Fibroblast of pulmonary artery (primary cell): ENCODE measurements at regions not wholly inside any gene's neighbourhood (a gene's known extent, or its start where the extent isn't known, plus 50 kb on each side); places are given as distances from the start of the nearest gene placed in this dataset.

Experiments used
- DNase-seq: peaks from one replicate; pipeline ENCODE4 v3.0.0-alpha.2; 2010; ENCODE audit warnings: low read depth
- H3K4me3 ChIP-seq: replicated peaks from 2 replicates; pipeline ENCODE4 v1.5.1; 2011; ENCODE audit warnings: low read depth, mild to moderate bottlenecking, control low read depth, low read length, moderate library complexity
- TF ChIP-seq, protein P1 (sequence below): IDR thresholded peaks from 2 replicates; pipeline ENCODE4 v1.5.1; 2011; ENCODE audit warnings: mild to moderate bottlenecking, control low read depth, low read length, inconsistent platforms; ENCODE audit errors: missing control alignments

- TF ChIP-seq, protein P1, sequence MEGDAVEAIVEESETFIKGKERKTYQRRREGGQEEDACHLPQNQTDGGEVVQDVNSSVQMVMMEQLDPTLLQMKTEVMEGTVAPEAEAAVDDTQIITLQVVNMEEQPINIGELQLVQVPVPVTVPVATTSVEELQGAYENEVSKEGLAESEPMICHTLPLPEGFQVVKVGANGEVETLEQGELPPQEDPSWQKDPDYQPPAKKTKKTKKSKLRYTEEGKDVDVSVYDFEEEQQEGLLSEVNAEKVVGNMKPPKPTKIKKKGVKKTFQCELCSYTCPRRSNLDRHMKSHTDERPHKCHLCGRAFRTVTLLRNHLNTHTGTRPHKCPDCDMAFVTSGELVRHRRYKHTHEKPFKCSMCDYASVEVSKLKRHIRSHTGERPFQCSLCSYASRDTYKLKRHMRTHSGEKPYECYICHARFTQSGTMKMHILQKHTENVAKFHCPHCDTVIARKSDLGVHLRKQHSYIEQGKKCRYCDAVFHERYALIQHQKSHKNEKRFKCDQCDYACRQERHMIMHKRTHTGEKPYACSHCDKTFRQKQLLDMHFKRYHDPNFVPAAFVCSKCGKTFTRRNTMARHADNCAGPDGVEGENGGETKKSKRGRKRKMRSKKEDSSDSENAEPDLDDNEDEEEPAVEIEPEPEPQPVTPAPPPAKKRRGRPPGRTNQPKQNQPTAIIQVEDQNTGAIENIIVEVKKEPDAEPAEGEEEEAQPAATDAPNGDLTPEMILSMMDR = no peak
- H3K4me3 ChIP-seq = no peak overlapping the region
- no peak for DNase-seq
Measured at GRCh38 chr14:104343294-104343625, 204.9 kb downstream of the KIF26A start.

- no peak overlapping the region for H3K4me3 ChIP-seq
- no peak for DNase-seq
- TF ChIP-seq, protein P1 = no peak
Measured at GRCh38 chr14:104343690-104344640, 205.6 kb downstream of the KIF26A start.

DNA sequence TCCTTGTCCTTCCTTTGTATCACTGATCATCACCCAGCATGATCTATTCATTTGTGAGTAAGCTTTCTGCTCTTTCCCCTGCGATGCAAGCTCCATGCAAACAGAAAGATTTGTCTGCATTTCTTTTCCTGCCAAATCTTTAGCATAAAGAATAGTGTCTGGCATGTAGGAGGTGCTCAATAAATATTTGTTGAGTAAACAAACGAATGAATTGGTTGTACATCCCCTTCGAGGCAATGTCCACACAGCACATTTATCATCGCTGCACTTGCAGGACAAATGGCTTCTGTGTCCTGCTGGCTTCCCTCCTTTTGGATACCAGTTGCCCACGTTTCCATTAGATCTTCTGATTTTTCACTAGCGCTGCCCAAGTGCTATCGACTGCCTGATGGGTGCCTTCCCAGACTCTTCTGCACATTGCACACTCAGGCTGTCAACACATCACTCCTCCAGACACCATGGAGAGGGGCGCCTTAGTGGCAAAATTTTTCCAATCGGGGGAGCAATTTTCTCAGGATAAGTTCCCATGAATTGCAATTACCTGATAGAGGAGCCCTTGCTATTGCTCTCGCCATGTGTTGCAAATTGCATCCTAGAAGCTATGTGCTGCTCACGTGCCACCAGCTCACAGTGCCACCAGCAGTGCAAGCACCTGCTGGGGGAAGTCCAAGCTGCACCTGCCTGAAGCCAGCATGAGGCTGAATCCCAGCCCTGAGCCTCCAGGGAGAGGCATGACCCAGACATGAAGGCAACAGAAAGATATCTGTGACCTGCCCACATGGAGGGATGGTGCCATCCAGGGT is 206.6 kb downstream of the KIF26A start:
- TF ChIP-seq, protein P1 = no peak
- H3K4me3 ChIP-seq = no peak overlapping the region

DNA sequence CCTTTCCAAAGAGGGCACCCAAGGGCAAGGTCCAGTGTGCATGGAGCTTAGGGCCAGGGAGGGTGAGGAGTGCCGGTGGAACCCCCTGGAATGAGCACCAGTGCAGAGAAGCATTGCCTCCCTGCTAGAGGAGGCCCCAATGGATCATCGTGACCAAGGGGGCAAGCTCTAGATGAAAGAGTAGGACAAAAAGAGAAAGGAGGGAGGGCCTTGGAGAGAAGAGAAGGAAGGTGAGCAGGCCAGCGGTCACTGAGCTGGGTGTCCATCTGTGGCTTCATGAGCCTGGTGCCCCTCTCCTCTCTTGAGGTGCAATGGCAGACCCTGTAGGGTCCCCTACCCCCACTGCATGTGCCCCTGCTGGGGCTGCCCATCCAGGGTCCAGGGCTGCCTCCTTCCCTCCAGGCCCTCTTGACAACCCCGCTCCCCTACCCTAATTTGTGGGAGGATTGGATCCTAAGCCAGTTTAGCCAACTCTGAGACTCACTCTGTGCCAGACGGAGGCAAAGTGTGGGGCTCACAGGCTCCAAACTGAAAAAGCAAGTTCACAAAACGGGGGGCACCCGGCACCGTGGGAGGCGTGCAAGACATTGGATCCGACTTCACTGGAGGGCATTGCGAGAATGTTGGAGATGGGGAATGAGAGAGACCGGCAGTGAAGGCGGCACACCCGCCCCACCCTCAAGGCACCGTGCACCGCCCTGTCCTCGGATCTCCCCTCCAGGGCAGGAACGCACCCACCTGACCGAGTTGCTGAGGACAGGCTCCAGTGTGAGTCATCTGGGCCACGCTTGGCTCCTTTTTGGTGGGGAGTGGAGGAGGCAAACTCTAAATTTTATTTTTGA is 207.5 kb downstream of the KIF26A start:
- H3K4me3 ChIP-seq = no peak overlapping the region
- DNase-seq = no peak
- TF ChIP-seq, protein P1 = no peak

More for the DNA sequence above, 206.6 kb downstream of the KIF26A start:
- no peak for DNase-seq

- H3K4me3 ChIP-seq = no peak overlapping the region
- DNase-seq = no peak
- TF ChIP-seq, protein P1 = no peak
Measured at GRCh38 chr14:104346608-104347007, 208.2 kb downstream of the KIF26A start.

- no peak overlapping the region for H3K4me3 ChIP-seq
- DNase-seq = no peak
- TF ChIP-seq, protein P1 = no peak
Measured at GRCh38 chr14:104348741-104349140, 210.4 kb downstream of the KIF26A start.
